Stomach (tissue), 8 donors: ENCODE measurements at regions not wholly inside any gene's neighbourhood (a gene's known extent, or its start where the extent isn't known, plus 50 kb on each side); places are given as distances from the start of the nearest gene placed in this dataset.

Source experiments
- DNase-seq, 2 donors: peaks; one replicate each; pipeline versions ENCODE4 v3.0.0 to v3.0.0-alpha.2; 2013 to 2019
- H3K27ac ChIP-seq, 5 donors: fragments of 200-600 bp in 4 of 5; sonication (generic) in 4 of 5; one replicate each; pipeline ENCODE4 v1.5.1; 2013 to 2019; ENCODE audit warnings: mild to moderate bottlenecking in 1 of 5, moderate library complexity in 1 of 5
- H3K27me3 ChIP-seq, 3 donors: fragments of 200-600 bp; sonication (generic); one replicate each; pipeline ENCODE4 v1.5.1; 2017 to 2019; ENCODE audit warnings: mixed run types in 1 of 3
- H3K36me3 ChIP-seq, 4 donors: fragments of 200-600 bp; sonication (generic); 1 replicate in 3 of 4; 2 replicates in 1 of 4; pipeline ENCODE4 v1.5.1; 2016 to 2019
- H3K4me1 ChIP-seq, 4 donors: fragments of 200-600 bp; sonication (generic); one replicate each; pipeline ENCODE4 v1.5.1; 2016 to 2019
- H3K4me3 ChIP-seq, 4 donors: fragments of 200-600 bp; sonication (generic) in 3 of 4; one replicate each; pipeline ENCODE4 v1.5.1; 2016 to 2019; ENCODE audit warnings: mild to moderate bottlenecking in 1 of 4
- H3K9me3 ChIP-seq, 4 donors: fragments of 200-600 bp; sonication (generic); one replicate each; pipeline ENCODE4 v1.5.1; 2016 to 2019
- CTCF ChIP-seq, 7 experiments: fragments of 450-650 bp in 4 of 7; fragments of 200-600 bp in 3 of 7; sonication (generic) in 3 of 7; IDR thresholded peaks; one replicate each; pipeline ENCODE4 v1.5.1; 2016 to 2019; ENCODE audit warnings: antibody characterized with exemption in 7 of 7, control low read depth in 2 of 7, mild to moderate bottlenecking in 1 of 7
- EP300 ChIP-seq: sonication (generic); formaldehyde crosslinking; IDR thresholded peaks from one replicate; pipeline ENCODE4 v1.6.1; 2017; ENCODE audit warnings: antibody characterized with exemption
- POLR2A ChIP-seq, 4 donors: fragments of 450-650 bp; IDR thresholded peaks; one replicate each; pipeline ENCODE4 v1.6.1; 2016; ENCODE audit warnings: antibody characterized with exemption in 4 of 4, control low read depth in 2 of 4, mild to moderate bottlenecking in 1 of 4, moderate library complexity in 1 of 4
- POLR2AphosphoS5 ChIP-seq, 3 donors: sonication (generic); formaldehyde crosslinking; IDR thresholded peaks; one replicate each; pipeline ENCODE4 v1.6.1; 2016; ENCODE audit warnings: antibody characterized with exemption in 3 of 3
- WGBS, 5 donors: extraction: QIAGEN DNeasy Blood & Tissue Kit in 3 of 5; methylation state at CpG; one replicate each; pipeline versions ENCODE4 v1.1.5 to v1.1.7; 2013 to 2018; 5-methylcytosine and 5-hydroxymethylcytosine counted together
- intact Hi-C: fragments of 100-400 bp; cut with DNase I; formaldehyde crosslinking; loops from one replicate; pipeline ENCODE4 v1.15.1; 2023; ENCODE audit warnings: low total_unique reads
- donor health status: healthy with polysubstance abuse.
- donor health status: Bipolar disorder and iron deficiency.
- donor health status: healthy.

- Histone ChIP-seq H3K27ac (no peak overlapping the region), H3K4me3 (no peak overlapping the region), H3K9me3 (no peaks in the 10 kb centered on the region), H3K4me1 (peaks cover 0 to 7% (median 3%) of the 10 kb centered on the region in 4 donors), H3K27me3 (no peaks in the 10 kb centered on the region), H3K36me3 (no peaks in the 10 kb centered on the region)
- no peak for DNase-seq
- WGBS, 5 donors = 86 to 91% (median 90%) methylated on average over 2 of the region's 2 CpGs
- intact Hi-C loops = no loop called here
- TF ChIP-seq CTCF (IDR thresholded peaks at IDR 0.05) = no peak
- no peak for TF ChIP-seq POLR2A (IDR thresholded peaks at IDR 0.05)
- TF ChIP-seq POLR2AphosphoS5 (IDR thresholded peaks at IDR 0.05) = no peak
- TF ChIP-seq EP300 = no peak
Observed at GRCh38 chr12:93984005-93984404, 164.4 kb upstream of the PLXNC1 start.

GRCh38 chr12:93989949-93990348 lies 158.4 kb upstream of the PLXNC1 start:
- no peaks in the 10 kb centered on the region for H3K36me3 ChIP-seq
- intact Hi-C loops = no loop called here
- TF ChIP-seq EP300 (no peak), POLR2AphosphoS5 (IDR thresholded peaks at IDR 0.05) (no peak), CTCF (IDR thresholded peaks at IDR 0.05) (no peak), POLR2A (IDR thresholded peaks at IDR 0.05) (no peak)
- no peaks in the 10 kb centered on the region for H3K4me1 ChIP-seq
- H3K27me3 ChIP-seq = no peaks in the 10 kb centered on the region
- no peak overlapping the region for H3K4me3 ChIP-seq
- DNase-seq = no peak
- 89 to 96% (median 94%) methylated on average over 1 of the region's 1 CpG for WGBS, 5 donors
- no peak overlapping the region for H3K27ac ChIP-seq
- no peaks in the 10 kb centered on the region for H3K9me3 ChIP-seq

- WGBS, 5 donors = 53 to 67% (median 55%) methylated on average over 20 of the region's 20 CpGs
- no peaks in the 10 kb centered on the region for H3K4me1 ChIP-seq
- intact Hi-C loops = no loop called here
Observed at GRCh38 chr12:93990832-93991803, 157.3 kb upstream of the PLXNC1 start.

More at GRCh38 chr12:93990832-93991803, 157.3 kb upstream of the PLXNC1 start:
- TF ChIP-seq POLR2AphosphoS5 (IDR thresholded peaks at IDR 0.05) (no peak), CTCF (IDR thresholded peaks at IDR 0.05) (peak in 2 of 7 experiments; percentile 5 to 7)
- no peaks in the 10 kb centered on the region for H3K36me3 ChIP-seq
- H3K27me3 ChIP-seq = no peaks in the 10 kb centered on the region
- H3K9me3 ChIP-seq = no peaks in the 10 kb centered on the region
- no peak overlapping the region for H3K27ac ChIP-seq
- peak in 1 of 2 donors; percentile 77 for DNase-seq
- H3K4me3 ChIP-seq = no peak overlapping the region
